OCI-LY7 (cell line): ENCODE measurements at regions not wholly inside any gene's neighbourhood (a gene's known extent, or its start where the extent isn't known, plus 50 kb on each side); places are given as distances from the start of the nearest gene placed in this dataset.

Experiments used
- BruUV-seq: library from RNA; stranded (reverse); fragments of 400-500 nt; replicated peaks from 2 replicates; lab custom pipeline; 2021; lab: Mats Ljungman, UMichigan
- CTCF ChIA-PET: fragments of 300-600 bp; sonication (Branson Sonifier 250); formaldehyde crosslinking; loops from one replicate; lab custom pipeline; 2022; ENCODE audit warnings: antibody characterized with exemption; ENCODE audit not compliant: unreplicated experiment; lab: Charles Lee
- POLR2A ChIA-PET: fragments of 300-600 bp; sonication (Branson Sonifier 250); formaldehyde crosslinking; loops from one replicate; lab custom pipeline; 2022; ENCODE audit warnings: antibody characterized with exemption; lab: Charles Lee
- DNase-seq: peaks from one replicate; pipeline ENCODE4 v3.0.0-alpha.2; 2015; ENCODE audit warnings: low spot score
- H2AFZ ChIP-seq: fragments of 200-600 bp; sonication (generic), shearing (Covaris generic); 2 replicates; pipeline ENCODE4 v1.6.1; 2014; ENCODE audit warnings: mild to moderate bottlenecking, antibody characterized with exemption, low read length, moderate library complexity
- H3K27ac ChIP-seq: fragments of 200-600 bp; sonication (generic); 2 replicates; pipeline ENCODE4 v1.5.1; 2014; ENCODE audit warnings: mixed run types, low read depth, mild to moderate bottlenecking, moderate library complexity, low read length, inconsistent platforms; ENCODE audit not compliant: poor library complexity, severe bottlenecking
- H3K36me3 ChIP-seq: fragments of 200-600 bp; sonication (generic); 2 replicates; pipeline ENCODE4 v1.6.1; 2014; ENCODE audit warnings: mild to moderate bottlenecking, antibody characterized with exemption, low read length, moderate library complexity, mixed read lengths; ENCODE audit not compliant: insufficient read depth
- H3K4me1 ChIP-seq: fragments of 200-600 bp; sonication (generic); 2 replicates; pipeline ENCODE4 v1.5.1; 2014; ENCODE audit warnings: mild to moderate bottlenecking, low read length; ENCODE audit not compliant: insufficient read depth, poor library complexity, severe bottlenecking
- H3K4me2 ChIP-seq: fragments of 200-600 bp; sonication (generic); 2 replicates; pipeline ENCODE4 v1.6.1; 2014; ENCODE audit warnings: mild to moderate bottlenecking, low read length
- H3K4me3 ChIP-seq: fragments of 200-600 bp; sonication (generic); 2 replicates; pipeline ENCODE4 v1.5.1; 2014; ENCODE audit warnings: mild to moderate bottlenecking, low read depth, low read length; ENCODE audit not compliant: poor library complexity, severe bottlenecking
- H3K79me2 ChIP-seq: fragments of 200-600 bp; sonication (generic); 2 replicates; pipeline ENCODE4 v1.6.1; 2016; ENCODE audit warnings: low read depth, mild to moderate bottlenecking, low read length, moderate library complexity, mixed read lengths; ENCODE audit not compliant: insufficient read depth
- H3K9me2 ChIP-seq: fragments of 200-600 bp; sonication (generic); 2 replicates; pipeline ENCODE4 v1.6.1; 2016; ENCODE audit warnings: mild to moderate bottlenecking, low read length, mixed read lengths; ENCODE audit not compliant: insufficient read depth
- H3K9me3 ChIP-seq: fragments of 200-600 bp; sonication (generic); 2 replicates; pipeline ENCODE4 v1.6.1; 2014; ENCODE audit warnings: mild to moderate bottlenecking, mixed run types, low read length, mixed read lengths
- H4K20me1 ChIP-seq: fragments of 200-600 bp; sonication (generic); 2 replicates; pipeline ENCODE4 v1.6.1; 2014; ENCODE audit warnings: mild to moderate bottlenecking, antibody characterized with exemption, low read length, moderate library complexity, mixed read lengths; ENCODE audit not compliant: insufficient read depth
- CTCF ChIP-seq: fragments of 200-600 bp; sonication (generic); conservative IDR thresholded peaks from 2 replicates; pipeline ENCODE4 v1.5.1; 2014; ENCODE audit warnings: mild to moderate bottlenecking, antibody characterized with exemption, low read length, moderate library complexity, mixed read lengths
- EZH2phosphoT487 ChIP-seq: fragments of 200-600 bp; sonication (generic); IDR thresholded peaks from 2 replicates; pipeline ENCODE4 v1.6.1; 2018; ENCODE audit warnings: low read depth, borderline replicate concordance, mild to moderate bottlenecking, mixed run types, antibody characterized with exemption, low read length, moderate library complexity, mixed read lengths
- intact Hi-C: fragments of 100-400 bp; cut with micrococcal nuclease; formaldehyde crosslinking; loops from one replicate; pipeline ENCODE4 v1.10.0; 2022; ENCODE audit not compliant: unreplicated experiment

GRCh38 chr13:70703755-70704154 lies 595.5 kb upstream of the KLHL1 start:
- Histone ChIP-seq H3K9me3 (no peaks in the 10 kb centered on the region), H3K27ac (no peak overlapping the region), H3K4me2 (no peak overlapping the region), H3K79me2 (no peaks in the 10 kb centered on the region), H4K20me1 (no peaks in the 10 kb centered on the region), H3K4me1 (no peaks in the 10 kb centered on the region), H3K36me3 (no peaks in the 10 kb centered on the region), H3K9me2 (no peaks in the 10 kb centered on the region), H3K4me3 (no peak overlapping the region), H2AFZ (no peak overlapping the region)
- ChIA-PET CTCF (no interaction called here), POLR2A (interaction anchor here (1.1 kb wide), 1 partner anchor 25 kb away, joined by 3 read pairs; no protein-coding TSS in a partner anchor)
- BruUV-seq, result no TSS peak
- DNase-seq, result no peak
- TF ChIP-seq CTCF (no peak), EZH2phosphoT487 (no peak)
- intact Hi-C loops, result no loop called here

- POLR2A ChIA-PET, result interaction anchor here (0.5 to 1.3 kb wide), 2 partner anchors 12 to 663 kb away, joined by 4 read pairs; no protein-coding TSS in a partner anchor
- H3K9me2 ChIP-seq, result no peaks in the 10 kb centered on the region
- no peak for DNase-seq
- H3K4me3 ChIP-seq, result no peak overlapping the region
- H3K9me3 ChIP-seq, result no peaks in the 10 kb centered on the region
- no peak overlapping the region for H3K4me2 ChIP-seq
- BruUV-seq, result no TSS peak
- H3K36me3 ChIP-seq, result no peaks in the 10 kb centered on the region
- H3K79me2 ChIP-seq, result no peaks in the 10 kb centered on the region
- intact Hi-C loops, result no loop called here
- no peaks in the 10 kb centered on the region for H3K4me1 ChIP-seq
- H2AFZ ChIP-seq, result no peak overlapping the region
- no peaks in the 10 kb centered on the region for H4K20me1 ChIP-seq
- CTCF ChIA-PET, result no interaction called here
- no peak overlapping the region for H3K27ac ChIP-seq
- TF ChIP-seq CTCF (no peak), EZH2phosphoT487 (no peak)
These were observed 586.9 kb upstream of the KLHL1 start for GRCh38 chr13:70694996-70695715.

- H3K4me3 ChIP-seq, result no peak overlapping the region
- H3K4me1 ChIP-seq, result no peaks in the 10 kb centered on the region
- H3K27ac ChIP-seq, result no peak overlapping the region
- H3K4me2 ChIP-seq, result no peak overlapping the region
- H3K79me2 ChIP-seq, result no peaks in the 10 kb centered on the region
- ChIA-PET CTCF (no interaction called here), POLR2A (no interaction called here)
- intact Hi-C loops, result no loop called here
- BruUV-seq, result no TSS peak
- no peaks in the 10 kb centered on the region for H3K36me3 ChIP-seq
- no peak for DNase-seq
- no peaks in the 10 kb centered on the region for H4K20me1 ChIP-seq
- no peaks in the 10 kb centered on the region for H3K9me3 ChIP-seq
- TF ChIP-seq EZH2phosphoT487 (no peak), CTCF (no peak)
- no peaks in the 10 kb centered on the region for H3K9me2 ChIP-seq
- H2AFZ ChIP-seq, result no peak overlapping the region
These were observed 560.7 kb upstream of the KLHL1 start for GRCh38 chr13:70668983-70669382.
